Neutrophil (primary cell): ENCODE measurements at regions not wholly inside any gene's neighbourhood (a gene's known extent, or its start where the extent isn't known, plus 50 kb on each side); places are given as distances from the start of the nearest gene placed in this dataset.

Source experiments
- H3K27ac ChIP-seq: fragments of 200-600 bp; sonication (generic); 2 replicates; pipeline ENCODE4 v1.5.1; 2016; ENCODE audit warnings: mild to moderate bottlenecking, moderate library complexity
- H3K27me3 ChIP-seq: fragments of 200-600 bp; sonication (generic); 2 replicates; pipeline ENCODE4 v1.6.0; 2016; ENCODE audit warnings: mild to moderate bottlenecking
- H3K36me3 ChIP-seq: fragments of 200-600 bp; sonication (generic); 2 replicates; pipeline ENCODE4 v1.5.1; 2017
- H3K4me1 ChIP-seq, 2 experiments: fragments of 200-600 bp in 1 of 2; sonication (generic) in 1 of 2; 1 replicate in 1 of 2; 2 replicates in 1 of 2; pipeline versions ENCODE4 v1.5.1 to v1.6.1; 2013 to 2016; ENCODE audit warnings: low read depth in 1 of 2, low read length in 1 of 2, mild to moderate bottlenecking in 1 of 2, moderate library complexity in 1 of 2; ENCODE audit not compliant: control insufficient read depth in 1 of 2, insufficient read depth in 1 of 2
- H3K4me3 ChIP-seq, 2 experiments: fragments of 200-600 bp in 1 of 2; sonication (generic) in 1 of 2; 1 replicate in 1 of 2; 2 replicates in 1 of 2; pipeline ENCODE4 v1.5.1; 2013 to 2016; ENCODE audit warnings: low read depth in 1 of 2, low read length in 1 of 2, mild to moderate bottlenecking in 1 of 2, moderate library complexity in 1 of 2
- H3K9me3 ChIP-seq: fragments of 200-600 bp; sonication (generic); 2 replicates; pipeline ENCODE4 v1.5.1; 2016
- CTCF ChIP-seq: fragments of 200-600 bp; sonication (generic); IDR thresholded peaks from 2 replicates; pipeline ENCODE4 v1.5.1; 2016; ENCODE audit warnings: antibody characterized with exemption

DNA sequence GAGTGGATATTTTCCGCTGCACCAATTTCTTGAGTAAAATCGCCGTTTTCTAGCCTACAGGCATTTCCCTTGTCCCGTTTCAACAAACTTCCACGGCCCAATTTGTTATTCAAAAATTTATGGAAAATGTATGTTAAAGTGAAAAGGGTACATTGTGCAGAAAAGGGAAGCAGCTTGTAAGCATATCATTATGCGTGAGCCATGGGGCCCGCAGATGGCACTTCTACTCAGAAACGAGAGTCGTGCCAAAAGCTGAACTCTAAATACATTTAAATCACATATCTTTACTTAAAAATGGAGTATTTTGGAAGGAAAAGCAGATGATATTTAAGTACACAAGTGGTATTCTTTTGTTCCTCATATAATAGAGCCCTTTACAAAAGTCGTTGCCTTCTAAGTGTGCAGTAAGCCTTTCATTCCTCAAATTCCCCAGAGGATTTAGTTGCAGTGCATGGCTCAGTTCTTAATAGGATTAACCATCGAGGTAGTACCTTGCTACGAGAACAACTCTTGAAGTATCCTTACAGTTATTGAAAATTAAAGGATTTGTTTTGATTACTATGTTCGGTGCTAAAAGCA, 1227.2 kb upstream of the WWC1 start:
- no peak overlapping the region for H3K27ac ChIP-seq
- no peaks in the 10 kb centered on the region for H3K4me1 ChIP-seq
- no peaks in the 10 kb centered on the region for H3K27me3 ChIP-seq
- no peak for TF ChIP-seq CTCF
- H3K9me3 ChIP-seq: no peaks in the 10 kb centered on the region
- no peak overlapping the region for H3K4me3 ChIP-seq
- no peaks in the 10 kb centered on the region for H3K36me3 ChIP-seq

GRCh38 chr5:167065794-167066193, 1225.7 kb upstream of the WWC1 start:
- Histone ChIP-seq H3K4me3 (no peak overlapping the region), H3K9me3 (no peaks in the 10 kb centered on the region), H3K27ac (no peak overlapping the region), H3K36me3 (no peaks in the 10 kb centered on the region), H3K27me3 (no peaks in the 10 kb centered on the region), H3K4me1 (no peaks in the 10 kb centered on the region)
- TF ChIP-seq CTCF: no peak

DNA sequence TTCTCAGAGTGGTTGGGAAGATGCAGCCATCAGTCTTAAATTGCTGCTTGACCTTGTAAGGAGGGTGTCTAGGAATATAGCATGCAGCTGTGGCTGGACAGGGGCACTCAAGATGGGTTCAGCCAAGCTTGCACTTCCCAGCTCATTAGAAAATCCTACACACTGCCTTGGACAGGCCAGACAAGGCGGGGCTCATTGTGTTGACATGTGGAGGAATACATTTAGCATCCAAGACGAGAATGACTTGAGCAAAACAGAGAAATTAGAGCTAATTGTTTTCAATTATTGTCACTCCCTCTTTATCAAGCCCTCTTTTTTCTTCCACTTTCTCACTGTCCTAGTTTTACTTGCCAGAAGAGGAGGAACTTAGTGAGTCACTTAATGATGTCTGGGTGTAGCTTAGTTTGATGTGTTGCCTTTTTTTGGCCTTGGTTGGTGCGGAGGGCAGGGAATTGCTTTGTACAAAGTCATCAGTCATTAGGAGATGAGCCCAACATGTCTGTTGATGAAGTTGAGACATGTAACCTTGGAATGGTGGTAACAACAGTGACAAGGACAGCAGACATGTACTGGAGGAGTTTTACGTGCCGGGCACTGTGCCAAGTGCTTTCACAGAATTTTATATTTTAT, 1219.3 kb upstream of the WWC1 start:
- Histone ChIP-seq H3K27me3 (no peaks in the 10 kb centered on the region), H3K36me3 (no peaks in the 10 kb centered on the region), H3K4me3 (no peak overlapping the region), H3K27ac (no peak overlapping the region), H3K4me1 (no peaks in the 10 kb centered on the region), H3K9me3 (no peaks in the 10 kb centered on the region)
- TF ChIP-seq CTCF: no peak

- H3K36me3 ChIP-seq: no peaks in the 10 kb centered on the region
- H3K9me3 ChIP-seq: no peaks in the 10 kb centered on the region
- no peak for TF ChIP-seq CTCF
- no peaks in the 10 kb centered on the region for H3K27me3 ChIP-seq
- H3K27ac ChIP-seq: no peak overlapping the region
- H3K4me3 ChIP-seq: no peak overlapping the region
- H3K4me1 ChIP-seq: no peaks in the 10 kb centered on the region
Measured at GRCh38 chr5:167081561-167081960, 1209.9 kb upstream of the WWC1 start.

- Histone ChIP-seq H3K4me1 (no peaks in the 10 kb centered on the region), H3K9me3 (no peaks in the 10 kb centered on the region), H3K36me3 (no peaks in the 10 kb centered on the region), H3K27ac (no peak overlapping the region), H3K27me3 (no peaks in the 10 kb centered on the region), H3K4me3 (no peak overlapping the region)
- TF ChIP-seq CTCF: no peak
Measured at GRCh38 chr5:167096816-167097215, 1194.6 kb upstream of the WWC1 start.
